ENCODE measurements at regions not wholly inside any gene's neighbourhood (a gene's known extent, or its start where the extent isn't known, plus 50 kb on each side); places are given as distances from the start of the nearest gene placed in this dataset.

- no peak for FAIRE-seq
Observed at GRCh38 chr6:14065350-14065749, 52.2 kb upstream of the CD83 start.

- peak; percentile 89 for FAIRE-seq
Observed at GRCh38 chr6:14066782-14067406, 50.7 kb upstream of the CD83 start.

- no peak for FAIRE-seq
Observed at GRCh38 chr6:14067656-14068055, 49.9 kb upstream of the CD83 start.
